ENCODE measurements at regions not wholly inside any gene's neighbourhood (a gene's known extent, or its start where the extent isn't known, plus 50 kb on each side); places are given as distances from the start of the nearest gene placed in this dataset.

DNA sequence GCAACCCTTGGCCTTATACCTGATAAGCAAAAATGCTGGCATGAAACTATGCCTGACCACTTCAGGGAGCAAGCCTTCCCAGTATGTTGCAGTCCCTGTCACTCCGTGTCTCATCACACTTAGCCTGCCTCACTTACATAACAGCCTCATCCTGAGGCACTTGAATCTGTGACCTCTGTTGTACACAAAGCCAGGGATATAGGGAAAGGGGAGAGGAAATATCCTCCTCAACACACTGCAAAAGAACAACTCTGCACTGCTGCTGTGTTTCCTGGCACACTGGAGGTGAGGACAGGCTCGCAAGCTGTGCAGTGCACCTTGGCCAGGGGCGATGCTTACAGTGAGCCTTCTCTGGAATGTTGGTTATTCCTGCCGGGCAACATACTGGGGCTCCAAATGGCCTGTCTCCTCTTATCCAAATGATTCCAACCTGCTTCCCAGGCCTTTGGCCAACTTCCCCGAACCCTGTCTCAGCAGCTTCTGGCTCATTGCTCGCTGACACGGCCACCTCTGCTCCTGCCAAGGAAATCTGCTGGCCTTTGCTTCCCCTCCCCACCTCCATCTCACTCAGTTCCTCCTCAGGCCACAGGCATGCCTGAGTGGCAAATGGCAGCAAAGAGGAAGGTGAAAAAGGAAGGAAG, 109.2 kb downstream of the CD47 start:
- no peak for TF ChIP-seq MTA2 (IDR thresholded peaks at IDR 0.05; ENCODE audit: low read depth)
- no peak for TF ChIP-seq HDAC2 (IDR thresholded peaks at IDR 0.05)
- TF ChIP-seq, protein P1, sequence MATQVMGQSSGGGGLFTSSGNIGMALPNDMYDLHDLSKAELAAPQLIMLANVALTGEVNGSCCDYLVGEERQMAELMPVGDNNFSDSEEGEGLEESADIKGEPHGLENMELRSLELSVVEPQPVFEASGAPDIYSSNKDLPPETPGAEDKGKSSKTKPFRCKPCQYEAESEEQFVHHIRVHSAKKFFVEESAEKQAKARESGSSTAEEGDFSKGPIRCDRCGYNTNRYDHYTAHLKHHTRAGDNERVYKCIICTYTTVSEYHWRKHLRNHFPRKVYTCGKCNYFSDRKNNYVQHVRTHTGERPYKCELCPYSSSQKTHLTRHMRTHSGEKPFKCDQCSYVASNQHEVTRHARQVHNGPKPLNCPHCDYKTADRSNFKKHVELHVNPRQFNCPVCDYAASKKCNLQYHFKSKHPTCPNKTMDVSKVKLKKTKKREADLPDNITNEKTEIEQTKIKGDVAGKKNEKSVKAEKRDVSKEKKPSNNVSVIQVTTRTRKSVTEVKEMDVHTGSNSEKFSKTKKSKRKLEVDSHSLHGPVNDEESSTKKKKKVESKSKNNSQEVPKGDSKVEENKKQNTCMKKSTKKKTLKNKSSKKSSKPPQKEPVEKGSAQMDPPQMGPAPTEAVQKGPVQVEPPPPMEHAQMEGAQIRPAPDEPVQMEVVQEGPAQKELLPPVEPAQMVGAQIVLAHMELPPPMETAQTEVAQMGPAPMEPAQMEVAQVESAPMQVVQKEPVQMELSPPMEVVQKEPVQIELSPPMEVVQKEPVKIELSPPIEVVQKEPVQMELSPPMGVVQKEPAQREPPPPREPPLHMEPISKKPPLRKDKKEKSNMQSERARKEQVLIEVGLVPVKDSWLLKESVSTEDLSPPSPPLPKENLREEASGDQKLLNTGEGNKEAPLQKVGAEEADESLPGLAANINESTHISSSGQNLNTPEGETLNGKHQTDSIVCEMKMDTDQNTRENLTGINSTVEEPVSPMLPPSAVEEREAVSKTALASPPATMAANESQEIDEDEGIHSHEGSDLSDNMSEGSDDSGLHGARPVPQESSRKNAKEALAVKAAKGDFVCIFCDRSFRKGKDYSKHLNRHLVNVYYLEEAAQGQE (IDR thresholded peaks at IDR 0.05; ENCODE audit: low read depth, low read length), result no peak
- TF ChIP-seq POLR2A (IDR thresholded peaks at IDR 0.05; ENCODE audit: low read depth, low read length), result no peak
- TF ChIP-seq, protein P2, sequence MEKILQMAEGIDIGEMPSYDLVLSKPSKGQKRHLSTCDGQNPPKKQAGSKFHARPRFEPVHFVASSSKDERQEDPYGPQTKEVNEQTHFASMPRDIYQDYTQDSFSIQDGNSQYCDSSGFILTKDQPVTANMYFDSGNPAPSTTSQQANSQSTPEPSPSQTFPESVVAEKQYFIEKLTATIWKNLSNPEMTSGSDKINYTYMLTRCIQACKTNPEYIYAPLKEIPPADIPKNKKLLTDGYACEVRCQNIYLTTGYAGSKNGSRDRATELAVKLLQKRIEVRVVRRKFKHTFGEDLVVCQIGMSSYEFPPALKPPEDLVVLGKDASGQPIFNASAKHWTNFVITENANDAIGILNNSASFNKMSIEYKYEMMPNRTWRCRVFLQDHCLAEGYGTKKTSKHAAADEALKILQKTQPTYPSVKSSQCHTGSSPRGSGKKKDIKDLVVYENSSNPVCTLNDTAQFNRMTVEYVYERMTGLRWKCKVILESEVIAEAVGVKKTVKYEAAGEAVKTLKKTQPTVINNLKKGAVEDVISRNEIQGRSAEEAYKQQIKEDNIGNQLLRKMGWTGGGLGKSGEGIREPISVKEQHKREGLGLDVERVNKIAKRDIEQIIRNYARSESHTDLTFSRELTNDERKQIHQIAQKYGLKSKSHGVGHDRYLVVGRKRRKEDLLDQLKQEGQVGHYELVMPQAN (conservative IDR thresholded peaks at IDR 0.05), result no peak
- TF ChIP-seq EP300 (IDR thresholded peaks at IDR 0.05; ENCODE audit: borderline replicate concordance in 1 of 2, control insufficient read depth in 1 of 2, low read depth in 2 of 2, low read length in 2 of 2), result no peak
- TF ChIP-seq NFXL1 (IDR thresholded peaks at IDR 0.05; ENCODE audit: borderline replicate concordance), result no peak
- TF ChIP-seq, protein P3, sequence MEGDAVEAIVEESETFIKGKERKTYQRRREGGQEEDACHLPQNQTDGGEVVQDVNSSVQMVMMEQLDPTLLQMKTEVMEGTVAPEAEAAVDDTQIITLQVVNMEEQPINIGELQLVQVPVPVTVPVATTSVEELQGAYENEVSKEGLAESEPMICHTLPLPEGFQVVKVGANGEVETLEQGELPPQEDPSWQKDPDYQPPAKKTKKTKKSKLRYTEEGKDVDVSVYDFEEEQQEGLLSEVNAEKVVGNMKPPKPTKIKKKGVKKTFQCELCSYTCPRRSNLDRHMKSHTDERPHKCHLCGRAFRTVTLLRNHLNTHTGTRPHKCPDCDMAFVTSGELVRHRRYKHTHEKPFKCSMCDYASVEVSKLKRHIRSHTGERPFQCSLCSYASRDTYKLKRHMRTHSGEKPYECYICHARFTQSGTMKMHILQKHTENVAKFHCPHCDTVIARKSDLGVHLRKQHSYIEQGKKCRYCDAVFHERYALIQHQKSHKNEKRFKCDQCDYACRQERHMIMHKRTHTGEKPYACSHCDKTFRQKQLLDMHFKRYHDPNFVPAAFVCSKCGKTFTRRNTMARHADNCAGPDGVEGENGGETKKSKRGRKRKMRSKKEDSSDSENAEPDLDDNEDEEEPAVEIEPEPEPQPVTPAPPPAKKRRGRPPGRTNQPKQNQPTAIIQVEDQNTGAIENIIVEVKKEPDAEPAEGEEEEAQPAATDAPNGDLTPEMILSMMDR (IDR thresholded peaks at IDR 0.05 in 2 of 3, conservative IDR thresholded peaks at IDR 0.05 in 1 of 3; ENCODE audit: control insufficient read depth in 2 of 3, extremely low read depth in 1 of 3, insufficient read depth in 1 of 3, low read depth in 3 of 3, low read length in 3 of 3), result no peak

All from GM12878 (cell line).